GM12873 (cell line): ENCODE measurements at regions not wholly inside any gene's neighbourhood (a gene's known extent, or its start where the extent isn't known, plus 50 kb on each side); places are given as distances from the start of the nearest gene placed in this dataset.

Source experiments
- TF ChIP-seq, protein P1 (sequence below): IDR thresholded peaks from 2 replicates; pipeline ENCODE4 v1.5.1; 2012; ENCODE audit warnings: low read depth, mild to moderate bottlenecking, moderate library complexity, low read length, control low read depth; ENCODE audit not compliant: insufficient read depth; ENCODE audit errors: missing control alignments

DNA sequence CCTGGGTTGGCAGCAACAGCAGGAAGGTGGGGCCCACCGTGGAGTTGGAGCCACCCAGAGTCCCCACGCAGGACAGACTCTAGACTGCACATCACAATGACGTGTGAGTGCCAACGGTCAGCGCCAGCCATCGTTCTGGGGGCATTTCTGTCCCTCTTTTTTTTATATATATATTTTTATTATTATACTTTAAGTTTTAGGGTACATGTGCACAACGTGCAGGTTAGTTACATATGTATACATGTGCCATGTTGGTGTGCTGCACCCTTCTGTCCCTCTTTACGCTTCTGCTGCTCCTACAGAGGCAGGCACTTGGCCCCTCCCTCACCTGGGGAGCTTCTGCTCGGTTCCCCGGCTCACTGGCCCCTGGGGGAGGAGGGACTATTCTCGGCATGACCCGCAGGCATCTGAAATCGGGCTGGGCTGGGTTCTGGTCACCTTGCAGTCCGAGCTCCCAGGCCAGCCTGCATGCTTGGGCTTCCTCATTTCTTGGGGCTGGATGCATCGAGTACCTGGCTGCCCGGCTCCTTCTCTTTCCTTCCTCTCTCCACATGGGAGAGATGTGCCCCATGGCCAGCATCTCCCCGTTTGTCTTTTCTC is 787.4 kb downstream of the TBC1D22A start:
- TF ChIP-seq, protein P1, sequence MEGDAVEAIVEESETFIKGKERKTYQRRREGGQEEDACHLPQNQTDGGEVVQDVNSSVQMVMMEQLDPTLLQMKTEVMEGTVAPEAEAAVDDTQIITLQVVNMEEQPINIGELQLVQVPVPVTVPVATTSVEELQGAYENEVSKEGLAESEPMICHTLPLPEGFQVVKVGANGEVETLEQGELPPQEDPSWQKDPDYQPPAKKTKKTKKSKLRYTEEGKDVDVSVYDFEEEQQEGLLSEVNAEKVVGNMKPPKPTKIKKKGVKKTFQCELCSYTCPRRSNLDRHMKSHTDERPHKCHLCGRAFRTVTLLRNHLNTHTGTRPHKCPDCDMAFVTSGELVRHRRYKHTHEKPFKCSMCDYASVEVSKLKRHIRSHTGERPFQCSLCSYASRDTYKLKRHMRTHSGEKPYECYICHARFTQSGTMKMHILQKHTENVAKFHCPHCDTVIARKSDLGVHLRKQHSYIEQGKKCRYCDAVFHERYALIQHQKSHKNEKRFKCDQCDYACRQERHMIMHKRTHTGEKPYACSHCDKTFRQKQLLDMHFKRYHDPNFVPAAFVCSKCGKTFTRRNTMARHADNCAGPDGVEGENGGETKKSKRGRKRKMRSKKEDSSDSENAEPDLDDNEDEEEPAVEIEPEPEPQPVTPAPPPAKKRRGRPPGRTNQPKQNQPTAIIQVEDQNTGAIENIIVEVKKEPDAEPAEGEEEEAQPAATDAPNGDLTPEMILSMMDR, result no peak

DNA sequence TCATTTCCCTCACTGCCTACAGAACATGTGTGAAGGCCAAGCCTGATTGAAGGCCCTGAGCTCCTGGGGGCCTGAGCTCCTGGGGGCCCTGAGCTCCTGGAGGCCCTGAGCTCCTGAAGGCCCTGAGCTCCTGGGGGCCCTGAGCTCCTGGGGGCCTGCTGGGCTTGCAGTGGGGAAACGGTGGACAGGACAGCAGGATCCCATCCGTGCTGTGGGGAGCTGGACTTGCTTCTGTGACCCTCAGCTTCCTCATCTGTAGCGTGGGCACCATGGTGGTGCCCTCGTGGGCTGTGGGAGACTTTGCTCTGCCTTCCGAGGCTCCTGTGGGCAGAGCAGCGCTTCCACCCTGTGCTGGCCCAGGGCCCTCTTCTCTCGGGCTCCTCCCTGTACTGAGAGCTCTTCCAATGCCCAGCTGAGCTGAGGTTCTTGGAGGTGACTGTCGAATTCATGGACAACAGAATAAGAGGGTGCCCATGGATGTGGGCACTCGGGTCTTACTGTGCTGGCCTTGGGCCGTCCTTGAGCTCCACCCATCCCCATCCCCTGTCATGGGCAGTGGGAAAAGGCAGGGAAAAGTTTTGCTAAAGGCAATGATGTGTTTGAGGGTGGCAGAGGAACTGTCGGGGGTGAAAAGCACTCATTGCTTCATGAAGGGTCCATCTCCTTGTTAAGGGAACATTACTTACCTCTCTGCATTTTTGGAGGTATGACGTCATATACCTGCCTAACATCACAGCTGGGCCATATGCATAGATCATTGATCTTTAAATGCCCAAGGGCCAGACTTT is 786.7 kb downstream of the TBC1D22A start:
- TF ChIP-seq, protein P1, result no peak

- TF ChIP-seq, protein P1, result no peak
Measured at GRCh38 chr22:47547881-47548650, 785.6 kb downstream of the TBC1D22A start.

- TF ChIP-seq, protein P1, result no peak
Measured at GRCh38 chr22:47547239-47547661, 784.8 kb downstream of the TBC1D22A start.

- TF ChIP-seq, protein P1, result no peak
Measured at GRCh38 chr22:47544696-47545095, 782.2 kb downstream of the TBC1D22A start.

DNA sequence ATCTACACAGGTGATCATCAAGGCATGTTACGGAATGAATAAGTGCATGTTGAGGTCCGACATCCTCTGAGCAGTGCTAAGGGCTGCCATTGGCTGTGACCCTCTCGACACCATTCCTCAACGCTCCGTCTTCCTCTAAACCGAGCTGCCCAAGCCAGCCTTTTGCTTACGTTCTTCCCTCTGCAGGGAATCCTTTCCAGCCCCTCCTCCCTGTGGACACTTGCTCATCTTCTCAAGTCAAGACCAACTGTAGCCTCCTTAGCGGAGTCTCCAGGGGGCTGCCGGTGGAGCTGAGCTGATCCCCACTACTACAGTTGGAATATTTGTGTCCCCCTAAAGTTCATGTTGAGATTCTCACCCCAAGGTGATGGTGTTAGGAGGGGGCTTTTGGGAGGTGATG is 781.0 kb downstream of the TBC1D22A start:
- TF ChIP-seq, protein P1, result no peak

- TF ChIP-seq, protein P1, result no peak
Measured at GRCh38 chr22:47540011-47540410, 777.6 kb downstream of the TBC1D22A start.
